H1 (cell line): ENCODE measurements at regions not wholly inside any gene's neighbourhood (a gene's known extent, or its start where the extent isn't known, plus 50 kb on each side); places are given as distances from the start of the nearest gene placed in this dataset.

Source experiments
- CTCF ChIA-PET: fragments of 300-600 bp; sonication (Branson Sonifier 250); formaldehyde crosslinking; loops from one replicate; lab custom pipeline; 2021; ENCODE audit not compliant: partially characterized antibody; lab: Charles Lee
- POLR2A ChIA-PET: fragments of 300-600 bp; sonication (Branson Sonifier 250); formaldehyde crosslinking; loops from one replicate; lab custom pipeline; 2021; ENCODE audit warnings: inconsistent platforms; ENCODE audit not compliant: partially characterized antibody; lab: Charles Lee
- DNase-seq, 2 experiments: peaks; one replicate each; pipeline versions ENCODE4 v3.0.0 to v3.0.0-alpha.2; 2010 to 2022; ENCODE audit warnings: low spot score in 2 of 2, low read depth in 1 of 2, mixed read lengths in 1 of 2
- FAIRE-seq: peaks from 2 replicates; lab custom pipeline; 2011; peaks lifted over from hg19 to GRCh38; lab: Jason Lieb, UNC
- H2AFZ ChIP-seq: 2 replicates; pipeline ENCODE4 v1.8.1; 2012; ENCODE audit warnings: low read length, inconsistent platforms
- H2AK5ac ChIP-seq: 2 replicates; pipeline ENCODE4 v1.6.1; 2013; ENCODE audit warnings: low read depth, low read length
- H2BK120ac ChIP-seq: replicated peaks from 2 replicates; pipeline ENCODE3; 2013; ENCODE audit warnings: low read depth, low read length, inconsistent platforms
- H2BK12ac ChIP-seq: 2 replicates; pipeline ENCODE4 v1.6.1; 2013; ENCODE audit warnings: low read depth, low read length
- H2BK15ac ChIP-seq: 2 replicates; pipeline ENCODE4 v1.6.1; 2013; ENCODE audit warnings: low read length
- H2BK20ac ChIP-seq: 2 replicates; pipeline ENCODE4 v1.6.1; 2013; ENCODE audit warnings: low read length
- H2BK5ac ChIP-seq: 2 replicates; pipeline ENCODE4 v1.6.1; 2013; ENCODE audit warnings: low read depth, low read length
- H3K14ac ChIP-seq: 2 replicates; pipeline ENCODE4 v1.6.1; 2013; ENCODE audit warnings: inconsistent platforms; ENCODE audit not compliant: insufficient read length
- H3K18ac ChIP-seq: 2 replicates; pipeline ENCODE4 v1.6.1; 2013; ENCODE audit warnings: low read length; ENCODE audit errors: extremely low read depth
- H3K23ac ChIP-seq: 2 replicates; pipeline ENCODE4 v1.6.1; 2013; ENCODE audit warnings: inconsistent platforms; ENCODE audit not compliant: insufficient read length
- H3K23me2 ChIP-seq: 2 replicates; pipeline ENCODE4 v1.6.1; 2013; ENCODE audit warnings: low read depth, low read length
- H3K27ac ChIP-seq: 2 replicates; pipeline ENCODE4 v1.6.1; 2011; ENCODE audit warnings: low read depth, low read length, inconsistent platforms
- H3K27me3 ChIP-seq, 4 experiments: replicated peaks in 1 of 4; 1 replicate in 1 of 4; 2 replicates in 3 of 4; pipeline versions ENCODE4 v1.6.1 to v1.8.1; 2011 to 2013; ENCODE audit warnings: low read length in 3 of 4, mild to moderate bottlenecking in 3 of 4, inconsistent platforms in 2 of 4, mixed read lengths in 2 of 4, moderate library complexity in 1 of 4; ENCODE audit not compliant: control insufficient read depth in 3 of 4, insufficient read depth in 3 of 4; ENCODE audit errors: extremely low read depth in 1 of 4
- H3K36me3 ChIP-seq, 4 experiments: 2 replicates each; pipeline versions ENCODE4 v1.6.1 to v1.8.1; 2011 to 2013; ENCODE audit warnings: mild to moderate bottlenecking in 4 of 4, low read length in 3 of 4, moderate library complexity in 2 of 4, control low read depth in 1 of 4, inconsistent platforms in 1 of 4; ENCODE audit not compliant: insufficient read depth in 4 of 4, control insufficient read depth in 2 of 4
- H3K4ac ChIP-seq: replicated peaks from 2 replicates; pipeline ENCODE3; 2013; ENCODE audit warnings: low read length, low read depth, mixed read lengths, inconsistent platforms; ENCODE audit not compliant: insufficient read length
- H3K4me1 ChIP-seq, 4 experiments: replicated peaks in 1 of 4; 1 replicate in 1 of 4; 2 replicates in 3 of 4; pipeline versions ENCODE4 v1.6.1 to v1.8.1; 2011 to 2013; ENCODE audit warnings: low read length in 3 of 4, inconsistent platforms in 2 of 4, mixed read lengths in 1 of 4; ENCODE audit not compliant: insufficient read depth in 4 of 4, control insufficient read depth in 3 of 4
- H3K4me2 ChIP-seq, 2 experiments: 2 replicates each; pipeline versions ENCODE4 v1.6.1 to v1.8.1; 2011 to 2013; ENCODE audit warnings: low read depth in 2 of 2, low read length in 2 of 2, control low read depth in 1 of 2, inconsistent platforms in 1 of 2, mild to moderate bottlenecking in 1 of 2; ENCODE audit not compliant: insufficient read depth in 1 of 2
- H3K4me3 ChIP-seq, 4 experiments: fragments of 200-600, 300-600 bp in 1 of 4; sonication (generic), shearing (Covaris generic), sonication (Bioruptor Twin) in 1 of 4; 2 replicates each; pipeline versions ENCODE4 v1.5.1 to v1.8.1; 2011 to 2016; ENCODE audit warnings: low read length in 4 of 4, low read depth in 3 of 4, control low read depth in 2 of 4, inconsistent platforms in 2 of 4, mild to moderate bottlenecking in 2 of 4, mixed read lengths in 1 of 4, moderate library complexity in 1 of 4; ENCODE audit not compliant: insufficient read depth in 2 of 4; ENCODE audit errors: extremely low read depth in 1 of 4
- H3K56ac ChIP-seq: replicated peaks from 2 replicates; pipeline ENCODE3; 2013; ENCODE audit warnings: low read depth, mild to moderate bottlenecking, mixed read lengths, low read length, inconsistent platforms; ENCODE audit not compliant: insufficient read length
- H3K79me1 ChIP-seq: 2 replicates; pipeline ENCODE4 v1.6.1; 2013; ENCODE audit warnings: low read depth, low read length, control low read depth
- H3K79me2 ChIP-seq, 2 experiments: 2 replicates each; pipeline versions ENCODE4 v1.6.1 to v1.8.1; 2012 to 2013; ENCODE audit warnings: low read length in 2 of 2, mild to moderate bottlenecking in 2 of 2, inconsistent platforms in 1 of 2; ENCODE audit not compliant: insufficient read depth in 2 of 2, control insufficient read depth in 1 of 2
- H3K9ac ChIP-seq, 4 experiments: replicated peaks in 1 of 4; 1 replicate in 1 of 4; 2 replicates in 3 of 4; pipeline versions ENCODE4 v1.6.1 to v1.8.1; 2011 to 2013; ENCODE audit warnings: low read depth in 3 of 4, low read length in 3 of 4, control low read depth in 2 of 4, mild to moderate bottlenecking in 2 of 4, moderate library complexity in 2 of 4, inconsistent platforms in 1 of 4; ENCODE audit errors: extremely low read depth in 1 of 4
- H3K9me3 ChIP-seq, 2 experiments: 2 replicates each; pipeline versions ENCODE4 v1.6.1 to v1.8.1; 2012 to 2013; ENCODE audit warnings: mild to moderate bottlenecking in 2 of 2, moderate library complexity in 2 of 2, control low read depth in 1 of 2, inconsistent platforms in 1 of 2, low read depth in 1 of 2, low read length in 1 of 2, mixed read lengths in 1 of 2; ENCODE audit not compliant: insufficient read depth in 2 of 2
- H4K20me1 ChIP-seq, 2 experiments: replicated peaks in 1 of 2; 2 replicates each; pipeline versions ENCODE3 to v1.8.1; 2011 to 2013; ENCODE audit warnings: inconsistent platforms in 2 of 2, low read length in 2 of 2, mild to moderate bottlenecking in 1 of 2; ENCODE audit not compliant: insufficient read depth in 2 of 2, control insufficient read depth in 1 of 2
- H4K5ac ChIP-seq: 2 replicates; pipeline ENCODE4 v1.6.1; 2013; ENCODE audit warnings: low read length, low read depth, mixed read lengths, inconsistent platforms; ENCODE audit not compliant: insufficient read length
- H4K8ac ChIP-seq: 2 replicates; pipeline ENCODE4 v1.8.0; 2013; ENCODE audit warnings: mild to moderate bottlenecking, moderate library complexity, low read length, inconsistent platforms; ENCODE audit not compliant: insufficient read depth; ENCODE audit errors: extremely low read depth
- H4K91ac ChIP-seq: replicated peaks from 2 replicates; pipeline ENCODE3; 2013; ENCODE audit warnings: low read length, mixed read lengths, inconsistent platforms; ENCODE audit not compliant: insufficient read length
- ATF3 ChIP-seq: IDR thresholded peaks from 2 replicates; pipeline ENCODE4 v1.6.1; 2011; ENCODE audit warnings: low read depth, mild to moderate bottlenecking, low read length; ENCODE audit not compliant: insufficient read depth
- SP1 ChIP-seq: IDR thresholded peaks from 2 replicates; pipeline ENCODE4 v1.6.1; 2011; ENCODE audit warnings: low read depth, low read length
- WGBS, 2 experiments: shearing (Covaris generic) in 1 of 2; methylation state at CpG; one replicate each; pipeline versions ENCODE4 v1.1.6 to v1.1.7; 2013 to 2015; ENCODE audit warnings: low lambda C conversion rate in 2 of 2, mixed read lengths in 2 of 2, inconsistent platforms in 1 of 2, low coverage in 1 of 2, missing lambda C conversion rate in 1 of 2; ENCODE audit not compliant: insufficient replicate concordance in 2 of 2, insufficient coverage in 1 of 2, insufficient read length in 1 of 2; ENCODE audit errors: extremely low coverage in 1 of 2, missing lambda C conversion rate in 1 of 2; 5-methylcytosine and 5-hydroxymethylcytosine counted together

GRCh38 chr4:134145369-134145768 lies 56.2 kb downstream of the PABPC4L start:
- FAIRE-seq = no peak
- no peak overlapping the region for H3K9ac ChIP-seq
- H3K4ac ChIP-seq = no peak overlapping the region
- ChIA-PET POLR2A (no interaction called here), CTCF (no interaction called here)
- H2BK12ac ChIP-seq = no peak overlapping the region
- H3K79me1 ChIP-seq = no peaks in the 10 kb centered on the region
- no peak for DNase-seq
- no peak overlapping the region for H3K14ac ChIP-seq
- WGBS, 2 experiments = 13% methylated on average over 2 of the region's 2 CpGs; no CpG with 5 or more reads in 1 of the 2 experiments
- H3K36me3 ChIP-seq = no peaks in the 10 kb centered on the region
- H3K9me3 ChIP-seq = no peaks in the 10 kb centered on the region
- H3K4me2 ChIP-seq = peak overlapping the region in 1 of 2 experiments; percentile 45; a peak in 2 of 4 replicates
- no peaks in the 10 kb centered on the region for H3K23me2 ChIP-seq
- H4K20me1 ChIP-seq = no peaks in the 10 kb centered on the region
- H3K4me3 ChIP-seq = peak overlapping the region in 1 of 4 experiments; percentile 33; a peak in 1 of 8 replicates
- no peak overlapping the region for H2AFZ ChIP-seq
- H2AK5ac ChIP-seq = no peak overlapping the region
- TF ChIP-seq SP1 (no peak), ATF3 (no peak)
- no peak overlapping the region for H2BK120ac ChIP-seq
- H2BK5ac ChIP-seq = no peak overlapping the region
- H2BK15ac ChIP-seq = no peak overlapping the region
- no peak overlapping the region for H4K8ac ChIP-seq
- H4K5ac ChIP-seq = no peak overlapping the region
- no peaks in the 10 kb centered on the region for H3K79me2 ChIP-seq
- H3K27ac ChIP-seq = no peak overlapping the region
- no peak overlapping the region for H3K18ac ChIP-seq
- H3K56ac ChIP-seq = no peak overlapping the region
- no peak overlapping the region for H3K23ac ChIP-seq
- H2BK20ac ChIP-seq = no peak overlapping the region
- no peaks in the 10 kb centered on the region for H3K4me1 ChIP-seq
- no peak overlapping the region for H4K91ac ChIP-seq
- no peaks in the 10 kb centered on the region for H3K27me3 ChIP-seq
